Body of pancreas (tissue), 4 donors: ENCODE measurements at regions not wholly inside any gene's neighbourhood (a gene's known extent, or its start where the extent isn't known, plus 50 kb on each side); places are given as distances from the start of the nearest gene placed in this dataset.
"Not testable (repeated sequence)": the region's sequence is repeated elsewhere in the genome, so short reads cannot be mapped to it uniquely, and the experiment has no call there.

Experiments used
- POLR2A ChIP-seq, 3 donors: fragments of 450-650 bp; IDR thresholded peaks; one replicate each; pipeline ENCODE4 v1.6.1; 2016; ENCODE audit warnings: antibody characterized with exemption in 3 of 3, mild to moderate bottlenecking in 2 of 3
- TF ChIP-seq, protein P1 (sequence below), 7 experiments: fragments of 450-650 bp in 4 of 7; fragments of 200-600 bp in 3 of 7; sonication (generic) in 3 of 7; IDR thresholded peaks; one replicate each; pipeline ENCODE4 v1.5.1; 2016 to 2019; ENCODE audit warnings: antibody characterized with exemption in 7 of 7

DNA sequence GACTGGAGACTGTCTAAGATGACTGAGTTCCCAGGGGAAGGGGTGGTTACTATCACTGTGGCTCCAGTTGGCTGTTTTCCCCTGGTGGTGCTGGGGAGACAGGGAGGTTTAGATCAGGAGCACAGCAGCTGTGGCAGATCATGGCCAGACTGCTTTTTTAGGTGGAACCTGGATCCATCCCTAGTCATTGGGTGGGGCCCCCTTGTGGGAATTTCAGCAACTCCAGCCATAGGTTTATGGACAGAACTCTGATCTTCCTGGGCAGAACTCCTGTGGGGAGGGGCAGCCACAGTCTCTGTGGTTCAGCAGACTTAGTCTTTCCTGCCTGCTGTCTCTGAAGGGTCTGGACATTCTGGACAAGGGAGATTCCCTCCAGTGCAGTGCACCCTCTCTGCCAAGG is 917.4 kb upstream of the FOXG1 start:
- TF ChIP-seq POLR2A (IDR thresholded peaks at IDR 0.05) = not testable (repeated sequence)
- TF ChIP-seq, protein P1, sequence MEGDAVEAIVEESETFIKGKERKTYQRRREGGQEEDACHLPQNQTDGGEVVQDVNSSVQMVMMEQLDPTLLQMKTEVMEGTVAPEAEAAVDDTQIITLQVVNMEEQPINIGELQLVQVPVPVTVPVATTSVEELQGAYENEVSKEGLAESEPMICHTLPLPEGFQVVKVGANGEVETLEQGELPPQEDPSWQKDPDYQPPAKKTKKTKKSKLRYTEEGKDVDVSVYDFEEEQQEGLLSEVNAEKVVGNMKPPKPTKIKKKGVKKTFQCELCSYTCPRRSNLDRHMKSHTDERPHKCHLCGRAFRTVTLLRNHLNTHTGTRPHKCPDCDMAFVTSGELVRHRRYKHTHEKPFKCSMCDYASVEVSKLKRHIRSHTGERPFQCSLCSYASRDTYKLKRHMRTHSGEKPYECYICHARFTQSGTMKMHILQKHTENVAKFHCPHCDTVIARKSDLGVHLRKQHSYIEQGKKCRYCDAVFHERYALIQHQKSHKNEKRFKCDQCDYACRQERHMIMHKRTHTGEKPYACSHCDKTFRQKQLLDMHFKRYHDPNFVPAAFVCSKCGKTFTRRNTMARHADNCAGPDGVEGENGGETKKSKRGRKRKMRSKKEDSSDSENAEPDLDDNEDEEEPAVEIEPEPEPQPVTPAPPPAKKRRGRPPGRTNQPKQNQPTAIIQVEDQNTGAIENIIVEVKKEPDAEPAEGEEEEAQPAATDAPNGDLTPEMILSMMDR (IDR thresholded peaks at IDR 0.05) = not testable (repeated sequence)
